ENCODE measurements at regions not wholly inside any gene's neighbourhood (a gene's known extent, or its start where the extent isn't known, plus 50 kb on each side); places are given as distances from the start of the nearest gene placed in this dataset.

- TF ChIP-seq, protein P1, sequence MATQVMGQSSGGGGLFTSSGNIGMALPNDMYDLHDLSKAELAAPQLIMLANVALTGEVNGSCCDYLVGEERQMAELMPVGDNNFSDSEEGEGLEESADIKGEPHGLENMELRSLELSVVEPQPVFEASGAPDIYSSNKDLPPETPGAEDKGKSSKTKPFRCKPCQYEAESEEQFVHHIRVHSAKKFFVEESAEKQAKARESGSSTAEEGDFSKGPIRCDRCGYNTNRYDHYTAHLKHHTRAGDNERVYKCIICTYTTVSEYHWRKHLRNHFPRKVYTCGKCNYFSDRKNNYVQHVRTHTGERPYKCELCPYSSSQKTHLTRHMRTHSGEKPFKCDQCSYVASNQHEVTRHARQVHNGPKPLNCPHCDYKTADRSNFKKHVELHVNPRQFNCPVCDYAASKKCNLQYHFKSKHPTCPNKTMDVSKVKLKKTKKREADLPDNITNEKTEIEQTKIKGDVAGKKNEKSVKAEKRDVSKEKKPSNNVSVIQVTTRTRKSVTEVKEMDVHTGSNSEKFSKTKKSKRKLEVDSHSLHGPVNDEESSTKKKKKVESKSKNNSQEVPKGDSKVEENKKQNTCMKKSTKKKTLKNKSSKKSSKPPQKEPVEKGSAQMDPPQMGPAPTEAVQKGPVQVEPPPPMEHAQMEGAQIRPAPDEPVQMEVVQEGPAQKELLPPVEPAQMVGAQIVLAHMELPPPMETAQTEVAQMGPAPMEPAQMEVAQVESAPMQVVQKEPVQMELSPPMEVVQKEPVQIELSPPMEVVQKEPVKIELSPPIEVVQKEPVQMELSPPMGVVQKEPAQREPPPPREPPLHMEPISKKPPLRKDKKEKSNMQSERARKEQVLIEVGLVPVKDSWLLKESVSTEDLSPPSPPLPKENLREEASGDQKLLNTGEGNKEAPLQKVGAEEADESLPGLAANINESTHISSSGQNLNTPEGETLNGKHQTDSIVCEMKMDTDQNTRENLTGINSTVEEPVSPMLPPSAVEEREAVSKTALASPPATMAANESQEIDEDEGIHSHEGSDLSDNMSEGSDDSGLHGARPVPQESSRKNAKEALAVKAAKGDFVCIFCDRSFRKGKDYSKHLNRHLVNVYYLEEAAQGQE (IDR thresholded peaks at IDR 0.05) = no peak
- TF ChIP-seq, protein P2, sequence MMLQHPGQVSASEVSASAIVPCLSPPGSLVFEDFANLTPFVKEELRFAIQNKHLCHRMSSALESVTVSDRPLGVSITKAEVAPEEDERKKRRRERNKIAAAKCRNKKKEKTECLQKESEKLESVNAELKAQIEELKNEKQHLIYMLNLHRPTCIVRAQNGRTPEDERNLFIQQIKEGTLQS (IDR thresholded peaks at IDR 0.05) = no peak
- TF ChIP-seq YY1 (IDR thresholded peaks at IDR 0.05) = no peak
Measured at GRCh38 chr5:124433170-124433569, 313.3 kb downstream of the ZNF608 start (continued).

- Histone ChIP-seq H3K4me3 (ENCODE audit: low read depth in 1 of 3, low read length in 3 of 3) (no peak overlapping the region), H3K9ac (ENCODE audit: low read depth in 1 of 2, low read length in 2 of 2) (no peak overlapping the region), H3K9me3 (ENCODE audit: control insufficient read depth in 4 of 4, low read length in 3 of 4) (peaks cover 0 to 2% (median 1%) of the 10 kb centered on the region in 4 donors), H3K4me1 (ENCODE audit: control insufficient read depth in 4 of 4, insufficient read depth in 4 of 4, low read length in 3 of 4) (no peaks in the 10 kb centered on the region), H3K27ac (ENCODE audit: low read depth in 1 of 2, low read length in 2 of 2) (no peak overlapping the region), H3K36me3 (ENCODE audit: control insufficient read depth in 4 of 4, insufficient read depth in 3 of 4, low read depth in 1 of 4, low read length in 3 of 4) (no peaks in the 10 kb centered on the region), H3K27me3 (ENCODE audit: control insufficient read depth in 4 of 4, insufficient read depth in 4 of 4, low read length in 3 of 4) (no peaks in the 10 kb centered on the region)
- no peak for DNase-seq (ENCODE audit: low spot score)
- 79% methylated on average over 1 of the region's 1 CpG for WGBS
- no peak for TF ChIP-seq FOXA2 (IDR thresholded peaks at IDR 0.05)
Measured at GRCh38 chr5:124421584-124421983, 324.9 kb downstream of the ZNF608 start.

- Histone ChIP-seq H3K9ac (ENCODE audit: low read depth in 1 of 2, low read length in 2 of 2) (no peak overlapping the region), H3K27ac (ENCODE audit: low read depth in 1 of 2, low read length in 2 of 2) (no peak overlapping the region), H3K9me3 (ENCODE audit: control insufficient read depth in 4 of 4, low read length in 3 of 4) (peaks cover 0 to 2% (median 1%) of the 10 kb centered on the region in 4 donors), H3K36me3 (ENCODE audit: control insufficient read depth in 4 of 4, insufficient read depth in 3 of 4, low read depth in 1 of 4, low read length in 3 of 4) (no peaks in the 10 kb centered on the region), H3K27me3 (ENCODE audit: control insufficient read depth in 4 of 4, insufficient read depth in 4 of 4, low read length in 3 of 4) (no peaks in the 10 kb centered on the region), H3K4me1 (ENCODE audit: control insufficient read depth in 4 of 4, insufficient read depth in 4 of 4, low read length in 3 of 4) (no peaks in the 10 kb centered on the region), H3K4me3 (ENCODE audit: low read depth in 1 of 3, low read length in 3 of 3) (no peak overlapping the region)
- 45% methylated on average over 2 of the region's 2 CpGs for WGBS
- TF ChIP-seq NR2F2 (IDR thresholded peaks at IDR 0.05) (no peak), FOXA1 (IDR thresholded peaks at IDR 0.05) (no peak), CTCF (IDR thresholded peaks at IDR 0.05; ENCODE audit: low read depth, low read length, missing input control) (no peak), JUND (IDR thresholded peaks at IDR 0.05) (no peak), GABPA (IDR thresholded peaks at IDR 0.05 in 1 of 2, conservative IDR thresholded peaks at IDR 0.05 in 1 of 2) (no peak), YY1 (IDR thresholded peaks at IDR 0.05) (no peak), MAX (IDR thresholded peaks at IDR 0.05) (no peak), RAD21 (IDR thresholded peaks at IDR 0.05) (no peak)
- TF ChIP-seq, protein P1 (IDR thresholded peaks at IDR 0.05) = no peak
- TF ChIP-seq, protein P2 (IDR thresholded peaks at IDR 0.05) = no peak
- DNase-seq (ENCODE audit: low spot score) = no peak
Measured at GRCh38 chr5:124420952-124421351, 325.5 kb downstream of the ZNF608 start.
